ENCODE measurements at regions not wholly inside any gene's neighbourhood (a gene's known extent, or its start where the extent isn't known, plus 50 kb on each side); places are given as distances from the start of the nearest gene placed in this dataset.

DNA sequence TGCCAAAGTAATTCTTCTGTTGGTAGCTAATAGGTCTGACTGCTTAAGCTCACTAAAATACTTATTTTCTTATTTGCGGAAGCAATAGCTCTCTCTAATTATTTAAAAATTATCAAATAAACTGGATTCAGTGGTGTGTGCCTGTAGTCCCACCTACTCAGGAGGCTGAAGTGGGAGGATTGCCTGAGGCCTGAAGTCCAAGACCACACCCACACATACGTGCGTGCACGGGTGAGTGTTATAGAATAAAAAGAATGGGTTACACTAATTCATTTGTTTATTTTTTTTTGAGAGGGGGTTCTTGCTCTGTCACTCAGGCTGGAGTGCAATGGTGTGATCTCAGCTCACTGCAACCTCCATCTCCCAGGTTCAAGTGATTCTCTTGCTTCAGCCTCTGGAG, 94.2 kb upstream of the HNRNPU start:
- H3K27ac ChIP-seq (ENCODE audit: low read length), result no peak overlapping the region

DNA sequence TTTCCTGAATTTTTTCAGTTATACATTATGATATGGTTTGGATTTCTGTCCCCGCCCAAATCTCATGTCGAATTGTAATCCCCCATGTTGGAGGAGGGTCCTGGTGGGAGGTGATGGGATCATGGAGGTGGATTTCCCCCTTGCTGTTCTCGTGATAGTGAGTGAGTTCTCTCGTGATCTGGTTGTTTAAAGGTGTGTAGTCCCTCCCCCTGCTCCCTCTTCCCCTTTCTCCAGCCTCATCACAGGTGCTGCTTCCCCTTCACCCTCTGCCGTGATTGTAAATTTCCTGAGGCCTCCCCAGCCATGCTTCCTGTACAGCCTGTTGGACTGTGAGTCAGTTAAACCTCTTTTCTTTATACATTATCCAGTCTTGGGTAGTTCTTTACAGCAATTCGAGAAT, 93.2 kb upstream of the HNRNPU start:
- DNase-seq, result no peak
- Histone ChIP-seq H3K9me2 (replicated peaks; ENCODE audit: insufficient read depth, low read length) (no peaks in the 10 kb centered on the region), H3K36me3 (replicated peaks; ENCODE audit: insufficient read depth, low read length) (no peaks in the 10 kb centered on the region), H3K4me2 (ENCODE audit: low read depth, low read length) (no peak overlapping the region), H3K79me2 (ENCODE audit: low read length) (no peaks in the 10 kb centered on the region), H3K27me3 (replicated peaks; ENCODE audit: insufficient read depth, low read length) (no peaks in the 10 kb centered on the region), H2AFZ (ENCODE audit: low read length) (no peak overlapping the region), H3K9ac (ENCODE audit: low read length) (no peak overlapping the region), H3K27ac (ENCODE audit: low read length) (no peak overlapping the region), H3K4me3 (ENCODE audit: low read length) (no peak overlapping the region), H3K9me3 (replicated peaks; ENCODE audit: insufficient read depth, low read length) (no peaks in the 10 kb centered on the region), H3K4me1 (ENCODE audit: low read length) (no peaks in the 10 kb centered on the region), H4K20me1 (ENCODE audit: insufficient read depth, low read length) (no peaks in the 10 kb centered on the region), H3F3A (ENCODE audit: insufficient read depth, low read length) (no peaks in the 10 kb centered on the region)
- TF ChIP-seq, protein P1, sequence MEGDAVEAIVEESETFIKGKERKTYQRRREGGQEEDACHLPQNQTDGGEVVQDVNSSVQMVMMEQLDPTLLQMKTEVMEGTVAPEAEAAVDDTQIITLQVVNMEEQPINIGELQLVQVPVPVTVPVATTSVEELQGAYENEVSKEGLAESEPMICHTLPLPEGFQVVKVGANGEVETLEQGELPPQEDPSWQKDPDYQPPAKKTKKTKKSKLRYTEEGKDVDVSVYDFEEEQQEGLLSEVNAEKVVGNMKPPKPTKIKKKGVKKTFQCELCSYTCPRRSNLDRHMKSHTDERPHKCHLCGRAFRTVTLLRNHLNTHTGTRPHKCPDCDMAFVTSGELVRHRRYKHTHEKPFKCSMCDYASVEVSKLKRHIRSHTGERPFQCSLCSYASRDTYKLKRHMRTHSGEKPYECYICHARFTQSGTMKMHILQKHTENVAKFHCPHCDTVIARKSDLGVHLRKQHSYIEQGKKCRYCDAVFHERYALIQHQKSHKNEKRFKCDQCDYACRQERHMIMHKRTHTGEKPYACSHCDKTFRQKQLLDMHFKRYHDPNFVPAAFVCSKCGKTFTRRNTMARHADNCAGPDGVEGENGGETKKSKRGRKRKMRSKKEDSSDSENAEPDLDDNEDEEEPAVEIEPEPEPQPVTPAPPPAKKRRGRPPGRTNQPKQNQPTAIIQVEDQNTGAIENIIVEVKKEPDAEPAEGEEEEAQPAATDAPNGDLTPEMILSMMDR (IDR thresholded peaks at IDR 0.05; ENCODE audit: low read length), result no peak
- TF ChIP-seq EZH2 (optimal IDR thresholded peaks at IDR 0.05; ENCODE audit: low read depth, low read length) (no peak), EZH2phosphoT487 (IDR thresholded peaks at IDR 0.05; ENCODE audit: low read length) (no peak)

More for the DNA sequence above, 94.2 kb upstream of the HNRNPU start:
- no peaks in the 10 kb centered on the region for H3K9me3 ChIP-seq (replicated peaks; ENCODE audit: insufficient read depth, low read length)
- no peaks in the 10 kb centered on the region for H3K27me3 ChIP-seq (replicated peaks; ENCODE audit: insufficient read depth, low read length)
- no peak overlapping the region for H3K4me2 ChIP-seq (ENCODE audit: low read depth, low read length)
- no peaks in the 10 kb centered on the region for H3K79me2 ChIP-seq (ENCODE audit: low read length)
- no peaks in the 10 kb centered on the region for H3F3A ChIP-seq (ENCODE audit: insufficient read depth, low read length)
- H3K4me3 ChIP-seq (ENCODE audit: low read length), result no peak overlapping the region
- TF ChIP-seq EZH2 (optimal IDR thresholded peaks at IDR 0.05; ENCODE audit: low read depth, low read length), result no peak
- no peak for TF ChIP-seq EZH2phosphoT487 (IDR thresholded peaks at IDR 0.05; ENCODE audit: low read length)
- TF ChIP-seq, protein P1 (IDR thresholded peaks at IDR 0.05; ENCODE audit: low read length), result no peak
- H3K9ac ChIP-seq (ENCODE audit: low read length), result no peak overlapping the region
- H3K9me2 ChIP-seq (replicated peaks; ENCODE audit: insufficient read depth, low read length), result no peaks in the 10 kb centered on the region
- no peaks in the 10 kb centered on the region for H3K36me3 ChIP-seq (replicated peaks; ENCODE audit: insufficient read depth, low read length)
- no peak for DNase-seq
- no peaks in the 10 kb centered on the region for H3K4me1 ChIP-seq (ENCODE audit: low read length)
- H4K20me1 ChIP-seq (ENCODE audit: insufficient read depth, low read length), result no peaks in the 10 kb centered on the region
- no peak overlapping the region for H2AFZ ChIP-seq (ENCODE audit: low read length)

DNA sequence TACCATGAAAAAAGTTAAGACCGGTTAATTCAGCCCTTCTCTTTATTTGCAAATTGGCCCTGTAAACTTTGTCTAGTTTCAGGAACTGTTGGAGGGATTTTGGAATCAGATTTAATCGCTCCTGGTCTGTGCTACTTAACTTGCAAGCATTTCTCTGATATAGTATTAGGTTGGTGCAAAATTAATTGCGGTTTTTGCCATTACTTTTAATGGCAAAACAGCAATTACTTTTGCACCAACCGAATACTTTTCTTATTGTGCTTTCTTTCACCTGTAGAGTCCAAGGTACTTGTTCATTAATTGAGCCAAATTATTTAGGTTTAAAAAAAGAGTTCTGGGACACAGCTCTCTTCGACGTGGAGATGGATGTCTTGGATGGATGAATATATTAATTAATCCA, 92.8 kb upstream of the HNRNPU start:
- no peak overlapping the region for H3K9ac ChIP-seq (ENCODE audit: low read length)
- H3K27ac ChIP-seq (ENCODE audit: low read length), result no peak overlapping the region
- H3K79me2 ChIP-seq (ENCODE audit: low read length), result no peaks in the 10 kb centered on the region
- H3F3A ChIP-seq (ENCODE audit: insufficient read depth, low read length), result no peaks in the 10 kb centered on the region
- no peaks in the 10 kb centered on the region for H3K4me1 ChIP-seq (ENCODE audit: low read length)
- H3K36me3 ChIP-seq (replicated peaks; ENCODE audit: insufficient read depth, low read length), result no peaks in the 10 kb centered on the region
- H4K20me1 ChIP-seq (ENCODE audit: insufficient read depth, low read length), result no peaks in the 10 kb centered on the region
- H3K4me3 ChIP-seq (ENCODE audit: low read length), result no peak overlapping the region
- no peaks in the 10 kb centered on the region for H3K27me3 ChIP-seq (replicated peaks; ENCODE audit: insufficient read depth, low read length)
- no peak overlapping the region for H2AFZ ChIP-seq (ENCODE audit: low read length)
- no peak overlapping the region for H3K4me2 ChIP-seq (ENCODE audit: low read depth, low read length)
- no peaks in the 10 kb centered on the region for H3K9me3 ChIP-seq (replicated peaks; ENCODE audit: insufficient read depth, low read length)
- no peak for DNase-seq
- H3K9me2 ChIP-seq (replicated peaks; ENCODE audit: insufficient read depth, low read length), result no peaks in the 10 kb centered on the region
- TF ChIP-seq, protein P1 (IDR thresholded peaks at IDR 0.05; ENCODE audit: low read length), result no peak
- TF ChIP-seq EZH2phosphoT487 (IDR thresholded peaks at IDR 0.05; ENCODE audit: low read length), result no peak
- TF ChIP-seq EZH2 (optimal IDR thresholded peaks at IDR 0.05; ENCODE audit: low read depth, low read length), result no peak

All from MM.1S (cell line).